WTC11 (cell line): ENCODE measurements at regions not wholly inside any gene's neighbourhood (a gene's known extent, or its start where the extent isn't known, plus 50 kb on each side); places are given as distances from the start of the nearest gene placed in this dataset.

Experiments
- ATAC-seq: fragments of 200-7000 bp; cut with Tn5 transposase; 2 replicates; pipeline ENCODE4 v1.10.0; 2021; ENCODE audit warnings: mild to moderate bottlenecking, moderate library complexity
- CTCF ChIA-PET: fragments of 300-600 bp; sonication (Branson Sonifier 250); formaldehyde crosslinking; loops from one replicate; lab custom pipeline; 2021; ENCODE audit warnings: antibody characterized with exemption; lab: Charles Lee
- POLR2A ChIA-PET: fragments of 350-600 bp; sonication (Branson Sonifier 250); formaldehyde crosslinking; loops from one replicate; lab custom pipeline; 2021; ENCODE audit warnings: antibody characterized with exemption; lab: Charles Lee
- DNase-seq: peaks from one replicate; pipeline ENCODE4 v3.0.0; 2021; ENCODE audit warnings: low spot score
- H3K27ac Mint-ChIP-seq: 2 replicates; pipeline ENCODE4 v1.8.0; 2021; ENCODE audit warnings: mixed read lengths
- H3K27me3 Mint-ChIP-seq: 2 replicates; pipeline ENCODE4 v1.8.0; 2021; ENCODE audit warnings: low read depth, mild to moderate bottlenecking, moderate library complexity, mixed read lengths
- H3K36me3 Mint-ChIP-seq: 2 replicates; pipeline ENCODE4 v1.8.0; 2021; ENCODE audit warnings: mixed read lengths
- H3K4me1 Mint-ChIP-seq: 2 replicates; pipeline ENCODE4 v1.8.0; 2022; ENCODE audit warnings: mixed read lengths
- H3K4me3 Mint-ChIP-seq: 2 replicates; pipeline ENCODE4 v1.8.0; 2021; ENCODE audit warnings: mild to moderate bottlenecking, moderate library complexity, mixed read lengths
- H3K9me3 Mint-ChIP-seq: 2 replicates; pipeline ENCODE4 v1.8.0; 2021; ENCODE audit warnings: mixed read lengths
- ATF2 ChIP-seq: sonication (generic); formaldehyde crosslinking; IDR thresholded peaks from 2 replicates; pipeline ENCODE4 v1.8.1; 2022; ENCODE audit warnings: low read depth, missing genetic modification reagents, borderline replicate concordance
- CREM ChIP-seq: sonication (generic); formaldehyde crosslinking; IDR thresholded peaks from 2 replicates; pipeline ENCODE4 v1.8.1; 2022; ENCODE audit warnings: mild to moderate bottlenecking, missing genetic modification reagents, moderate library complexity
- FOXJ3 ChIP-seq: sonication (generic); formaldehyde crosslinking; IDR thresholded peaks from 2 replicates; pipeline ENCODE4 v1.9.0; 2021; ENCODE audit warnings: missing genetic modification reagents, mild to moderate bottlenecking, borderline replicate concordance
- FOXK1 ChIP-seq: sonication (generic); formaldehyde crosslinking; IDR thresholded peaks from 2 replicates; pipeline ENCODE4 v1.8.0; 2022; ENCODE audit warnings: mild to moderate bottlenecking, moderate library complexity, missing genetic modification reagents
- GRHL2 ChIP-seq: fragments of 250-450 bp; sonication (Bioruptor Pico); IDR thresholded peaks from 2 replicates; pipeline ENCODE4 v1.8.0; 2022; ENCODE audit warnings: mild to moderate bottlenecking, moderate library complexity; ENCODE audit not compliant: insufficient replicate concordance, severe bottlenecking
- GTF2I ChIP-seq: fragments of 250-450 bp; sonication (Bioruptor Pico); conservative IDR thresholded peaks from 2 replicates; pipeline ENCODE4 v1.4.0; 2021; ENCODE audit warnings: mild to moderate bottlenecking
- IRF1 ChIP-seq: sonication (generic); formaldehyde crosslinking; IDR thresholded peaks from 2 replicates; pipeline ENCODE4 v1.8.0; 2023; ENCODE audit warnings: missing genetic modification reagents
- MXD4 ChIP-seq: fragments of 250-450 bp; sonication (Bioruptor Pico); IDR thresholded peaks from 2 replicates; pipeline ENCODE4 v1.8.0; 2021; ENCODE audit warnings: mild to moderate bottlenecking, moderate library complexity, borderline replicate concordance
- NFE2L1 ChIP-seq: sonication (generic); formaldehyde crosslinking; IDR thresholded peaks from 2 replicates; pipeline ENCODE4 v1.8.1; 2023; ENCODE audit warnings: missing genetic modification reagents
- SMAD4 ChIP-seq: sonication (generic); formaldehyde crosslinking; IDR thresholded peaks from 2 replicates; pipeline ENCODE4 v1.8.0; 2022; ENCODE audit warnings: mild to moderate bottlenecking, missing genetic modification reagents
- ZBTB43 ChIP-seq: sonication (generic); formaldehyde crosslinking; IDR thresholded peaks from 2 replicates; pipeline ENCODE4 v1.8.1; 2023; ENCODE audit warnings: mild to moderate bottlenecking, missing genetic modification reagents
- ZNF219 ChIP-seq: sonication (generic); formaldehyde crosslinking; IDR thresholded peaks from 2 replicates; pipeline ENCODE4 v1.8.0; 2023; ENCODE audit warnings: missing genetic modification reagents, mild to moderate bottlenecking, borderline replicate concordance
- ZNF317 ChIP-seq: sonication (generic); formaldehyde crosslinking; IDR thresholded peaks from 2 replicates; pipeline ENCODE4 v1.8.1; 2023; ENCODE audit warnings: low read depth, mild to moderate bottlenecking, moderate library complexity, missing genetic modification reagents, borderline replicate concordance
- TF ChIP-seq, protein P1 (sequence below): sonication (generic); formaldehyde crosslinking; conservative IDR thresholded peaks from 2 replicates; pipeline ENCODE4 v1.8.1; 2023; ENCODE audit warnings: mild to moderate bottlenecking, low read depth, missing genetic modification reagents, moderate library complexity
- TF ChIP-seq, protein P2 (sequence below): sonication (generic); formaldehyde crosslinking; IDR thresholded peaks from 2 replicates; pipeline ENCODE4 v1.8.1; 2023; ENCODE audit warnings: mild to moderate bottlenecking, missing genetic modification reagents, moderate library complexity
- TF ChIP-seq, protein P3 (sequence below): sonication (generic); formaldehyde crosslinking; IDR thresholded peaks from 2 replicates; pipeline ENCODE4 v1.8.0; 2023; ENCODE audit warnings: mild to moderate bottlenecking, missing genetic modification reagents
- TF ChIP-seq, protein P4 (sequence below): sonication (generic); formaldehyde crosslinking; IDR thresholded peaks from 2 replicates; pipeline ENCODE4 v1.8.0; 2022; ENCODE audit warnings: mild to moderate bottlenecking, missing genetic modification reagents
- TF ChIP-seq, protein P5 (sequence below): sonication (generic); formaldehyde crosslinking; conservative IDR thresholded peaks from 2 replicates; pipeline ENCODE4 v1.8.1; 2022; ENCODE audit warnings: mild to moderate bottlenecking, missing genetic modification reagents
- TF ChIP-seq, protein P6 (sequence below): sonication (generic); formaldehyde crosslinking; IDR thresholded peaks from 2 replicates; pipeline ENCODE4 v1.8.1; 2023; ENCODE audit warnings: mild to moderate bottlenecking, missing genetic modification reagents, moderate library complexity
- TF ChIP-seq, protein P7 (sequence below): sonication (generic); formaldehyde crosslinking; IDR thresholded peaks from 2 replicates; pipeline ENCODE4 v1.8.1; 2022; ENCODE audit warnings: missing genetic modification reagents, borderline replicate concordance

- peaks cover 95% of the 10 kb centered on the region for H3K9me3 Mint-ChIP-seq
- peaks cover 16% of the 10 kb centered on the region for H3K27me3 Mint-ChIP-seq
- ChIA-PET CTCF (no interaction called here), POLR2A (no interaction called here)
- H3K27ac Mint-ChIP-seq: no peak overlapping the region
- DNase-seq (no peak), ATAC-seq (no peak)
- TF ChIP-seq, protein P1, sequence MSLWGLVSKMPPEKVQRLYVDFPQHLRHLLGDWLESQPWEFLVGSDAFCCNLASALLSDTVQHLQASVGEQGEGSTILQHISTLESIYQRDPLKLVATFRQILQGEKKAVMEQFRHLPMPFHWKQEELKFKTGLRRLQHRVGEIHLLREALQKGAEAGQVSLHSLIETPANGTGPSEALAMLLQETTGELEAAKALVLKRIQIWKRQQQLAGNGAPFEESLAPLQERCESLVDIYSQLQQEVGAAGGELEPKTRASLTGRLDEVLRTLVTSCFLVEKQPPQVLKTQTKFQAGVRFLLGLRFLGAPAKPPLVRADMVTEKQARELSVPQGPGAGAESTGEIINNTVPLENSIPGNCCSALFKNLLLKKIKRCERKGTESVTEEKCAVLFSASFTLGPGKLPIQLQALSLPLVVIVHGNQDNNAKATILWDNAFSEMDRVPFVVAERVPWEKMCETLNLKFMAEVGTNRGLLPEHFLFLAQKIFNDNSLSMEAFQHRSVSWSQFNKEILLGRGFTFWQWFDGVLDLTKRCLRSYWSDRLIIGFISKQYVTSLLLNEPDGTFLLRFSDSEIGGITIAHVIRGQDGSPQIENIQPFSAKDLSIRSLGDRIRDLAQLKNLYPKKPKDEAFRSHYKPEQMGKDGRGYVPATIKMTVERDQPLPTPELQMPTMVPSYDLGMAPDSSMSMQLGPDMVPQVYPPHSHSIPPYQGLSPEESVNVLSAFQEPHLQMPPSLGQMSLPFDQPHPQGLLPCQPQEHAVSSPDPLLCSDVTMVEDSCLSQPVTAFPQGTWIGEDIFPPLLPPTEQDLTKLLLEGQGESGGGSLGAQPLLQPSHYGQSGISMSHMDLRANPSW (CRISPR knock-in tag): no peak
- TF ChIP-seq CREM (CRISPR knock-in tag) (no peak), ZNF317 (no peak), MXD4 (no peak), FOXJ3 (CRISPR knock-in tag) (no peak), ZBTB43 (CRISPR knock-in tag) (no peak), GTF2I (CRISPR knock-in tag) (no peak), FOXK1 (no peak), SMAD4 (no peak), IRF1 (CRISPR knock-in tag) (no peak), NFE2L1 (no peak), GRHL2 (CRISPR knock-in tag) (no peak), ZNF219 (CRISPR knock-in tag) (no peak), ATF2 (CRISPR knock-in tag) (no peak)
- TF ChIP-seq, protein P2, sequence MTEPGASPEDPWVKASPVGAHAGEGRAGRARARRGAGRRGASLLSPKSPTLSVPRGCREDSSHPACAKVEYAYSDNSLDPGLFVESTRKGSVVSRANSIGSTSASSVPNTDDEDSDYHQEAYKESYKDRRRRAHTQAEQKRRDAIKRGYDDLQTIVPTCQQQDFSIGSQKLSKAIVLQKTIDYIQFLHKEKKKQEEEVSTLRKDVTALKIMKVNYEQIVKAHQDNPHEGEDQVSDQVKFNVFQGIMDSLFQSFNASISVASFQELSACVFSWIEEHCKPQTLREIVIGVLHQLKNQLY (CRISPR knock-in tag): no peak
- TF ChIP-seq, protein P3, sequence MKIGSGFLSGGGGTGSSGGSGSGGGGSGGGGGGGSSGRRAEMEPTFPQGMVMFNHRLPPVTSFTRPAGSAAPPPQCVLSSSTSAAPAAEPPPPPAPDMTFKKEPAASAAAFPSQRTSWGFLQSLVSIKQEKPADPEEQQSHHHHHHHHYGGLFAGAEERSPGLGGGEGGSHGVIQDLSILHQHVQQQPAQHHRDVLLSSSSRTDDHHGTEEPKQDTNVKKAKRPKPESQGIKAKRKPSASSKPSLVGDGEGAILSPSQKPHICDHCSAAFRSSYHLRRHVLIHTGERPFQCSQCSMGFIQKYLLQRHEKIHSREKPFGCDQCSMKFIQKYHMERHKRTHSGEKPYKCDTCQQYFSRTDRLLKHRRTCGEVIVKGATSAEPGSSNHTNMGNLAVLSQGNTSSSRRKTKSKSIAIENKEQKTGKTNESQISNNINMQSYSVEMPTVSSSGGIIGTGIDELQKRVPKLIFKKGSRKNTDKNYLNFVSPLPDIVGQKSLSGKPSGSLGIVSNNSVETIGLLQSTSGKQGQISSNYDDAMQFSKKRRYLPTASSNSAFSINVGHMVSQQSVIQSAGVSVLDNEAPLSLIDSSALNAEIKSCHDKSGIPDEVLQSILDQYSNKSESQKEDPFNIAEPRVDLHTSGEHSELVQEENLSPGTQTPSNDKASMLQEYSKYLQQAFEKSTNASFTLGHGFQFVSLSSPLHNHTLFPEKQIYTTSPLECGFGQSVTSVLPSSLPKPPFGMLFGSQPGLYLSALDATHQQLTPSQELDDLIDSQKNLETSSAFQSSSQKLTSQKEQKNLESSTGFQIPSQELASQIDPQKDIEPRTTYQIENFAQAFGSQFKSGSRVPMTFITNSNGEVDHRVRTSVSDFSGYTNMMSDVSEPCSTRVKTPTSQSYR (CRISPR knock-in tag): no peak
- TF ChIP-seq, protein P4, sequence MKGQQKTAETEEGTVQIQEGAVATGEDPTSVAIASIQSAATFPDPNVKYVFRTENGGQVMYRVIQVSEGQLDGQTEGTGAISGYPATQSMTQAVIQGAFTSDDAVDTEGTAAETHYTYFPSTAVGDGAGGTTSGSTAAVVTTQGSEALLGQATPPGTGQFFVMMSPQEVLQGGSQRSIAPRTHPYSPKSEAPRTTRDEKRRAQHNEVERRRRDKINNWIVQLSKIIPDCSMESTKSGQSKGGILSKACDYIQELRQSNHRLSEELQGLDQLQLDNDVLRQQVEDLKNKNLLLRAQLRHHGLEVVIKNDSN (CRISPR knock-in tag): no peak
- TF ChIP-seq, protein P5, sequence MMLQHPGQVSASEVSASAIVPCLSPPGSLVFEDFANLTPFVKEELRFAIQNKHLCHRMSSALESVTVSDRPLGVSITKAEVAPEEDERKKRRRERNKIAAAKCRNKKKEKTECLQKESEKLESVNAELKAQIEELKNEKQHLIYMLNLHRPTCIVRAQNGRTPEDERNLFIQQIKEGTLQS (CRISPR knock-in tag): no peak
- TF ChIP-seq, protein P6, sequence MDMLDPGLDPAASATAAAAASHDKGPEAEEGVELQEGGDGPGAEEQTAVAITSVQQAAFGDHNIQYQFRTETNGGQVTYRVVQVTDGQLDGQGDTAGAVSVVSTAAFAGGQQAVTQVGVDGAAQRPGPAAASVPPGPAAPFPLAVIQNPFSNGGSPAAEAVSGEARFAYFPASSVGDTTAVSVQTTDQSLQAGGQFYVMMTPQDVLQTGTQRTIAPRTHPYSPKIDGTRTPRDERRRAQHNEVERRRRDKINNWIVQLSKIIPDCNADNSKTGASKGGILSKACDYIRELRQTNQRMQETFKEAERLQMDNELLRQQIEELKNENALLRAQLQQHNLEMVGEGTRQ: no peak
- TF ChIP-seq, protein P7, sequence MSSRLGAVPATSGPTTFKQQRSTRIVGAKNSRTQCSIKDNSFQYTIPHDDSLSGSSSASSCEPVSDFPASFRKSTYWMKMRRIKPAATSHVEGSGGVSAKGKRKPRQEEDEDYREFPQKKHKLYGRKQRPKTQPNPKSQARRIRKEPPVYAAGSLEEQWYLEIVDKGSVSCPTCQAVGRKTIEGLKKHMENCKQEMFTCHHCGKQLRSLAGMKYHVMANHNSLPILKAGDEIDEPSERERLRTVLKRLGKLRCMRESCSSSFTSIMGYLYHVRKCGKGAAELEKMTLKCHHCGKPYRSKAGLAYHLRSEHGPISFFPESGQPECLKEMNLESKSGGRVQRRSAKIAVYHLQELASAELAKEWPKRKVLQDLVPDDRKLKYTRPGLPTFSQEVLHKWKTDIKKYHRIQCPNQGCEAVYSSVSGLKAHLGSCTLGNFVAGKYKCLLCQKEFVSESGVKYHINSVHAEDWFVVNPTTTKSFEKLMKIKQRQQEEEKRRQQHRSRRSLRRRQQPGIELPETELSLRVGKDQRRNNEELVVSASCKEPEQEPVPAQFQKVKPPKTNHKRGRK (CRISPR knock-in tag): no peak
- no peak overlapping the region for H3K4me3 Mint-ChIP-seq
- H3K36me3 Mint-ChIP-seq: peaks cover 84% of the 10 kb centered on the region
- no peaks in the 10 kb centered on the region for H3K4me1 Mint-ChIP-seq
Observed at GRCh38 chr20:56178219-56178618, 70.3 kb upstream of the MC3R start.
